H9 (cell line): ENCODE measurements at regions not wholly inside any gene's neighbourhood (a gene's known extent, or its start where the extent isn't known, plus 50 kb on each side); places are given as distances from the start of the nearest gene placed in this dataset.
"Not testable (repeated sequence)": the region's sequence is repeated elsewhere in the genome, so short reads cannot be mapped to it uniquely, and the experiment has no call there.

ENCODE experiments used
- DNase-seq: peaks from one replicate; pipeline ENCODE4 v3.0.0-alpha.2; 2017
- H2AFZ ChIP-seq: one replicate; pipeline ENCODE4 v1.6.1; 2013; ENCODE audit warnings: mild to moderate bottlenecking, low read length, control low read depth, moderate library complexity
- H2AK5ac ChIP-seq: 2 replicates; pipeline ENCODE4 v1.6.1; 2013; ENCODE audit warnings: low read length, control low read depth, mixed read lengths; ENCODE audit not compliant: insufficient read length
- H2BK120ac ChIP-seq: one replicate; pipeline ENCODE4 v1.6.1; 2013; ENCODE audit warnings: low read depth, mild to moderate bottlenecking, low read length, control low read depth, inconsistent platforms; ENCODE audit not compliant: poor library complexity, severe bottlenecking
- H2BK12ac ChIP-seq: 2 replicates; pipeline ENCODE4 v1.6.1; 2013; ENCODE audit warnings: low read length, control low read depth, mixed read lengths, low read depth; ENCODE audit not compliant: insufficient read length
- H2BK15ac ChIP-seq: 2 replicates; pipeline ENCODE4 v1.6.1; 2013; ENCODE audit warnings: low read depth, low read length, control low read depth
- H2BK20ac ChIP-seq: one replicate; pipeline ENCODE4 v1.6.1; 2013; ENCODE audit warnings: low read depth, mild to moderate bottlenecking, low read length, control low read depth, inconsistent platforms; ENCODE audit not compliant: poor library complexity, severe bottlenecking
- H2BK5ac ChIP-seq: 2 replicates; pipeline ENCODE4 v1.6.1; 2013; ENCODE audit warnings: low read length, control low read depth, mixed read lengths; ENCODE audit not compliant: insufficient read length
- H3K14ac ChIP-seq: 2 replicates; pipeline ENCODE4 v1.6.1; 2013; ENCODE audit warnings: low read length, control low read depth; ENCODE audit not compliant: insufficient read depth
- H3K18ac ChIP-seq: 2 replicates; pipeline ENCODE4 v1.6.1; 2013; ENCODE audit warnings: low read depth, mild to moderate bottlenecking, mixed read lengths, low read length, control low read depth; ENCODE audit not compliant: insufficient read length
- H3K23ac ChIP-seq: 2 replicates; pipeline ENCODE4 v1.6.1; 2013; ENCODE audit warnings: low read length, control low read depth, mixed read lengths, low read depth; ENCODE audit not compliant: insufficient read length
- H3K23me2 ChIP-seq: 2 replicates; pipeline ENCODE4 v1.6.1; 2013; ENCODE audit warnings: low read depth, mild to moderate bottlenecking, mixed read lengths, low read length, control low read depth; ENCODE audit not compliant: insufficient read length, poor library complexity, severe bottlenecking
- H3K27ac ChIP-seq: 2 replicates; pipeline ENCODE4 v1.5.1; 2013; ENCODE audit warnings: low read length, control low read depth, mixed read lengths, low read depth; ENCODE audit not compliant: insufficient read length
- H3K27me3 ChIP-seq: 2 replicates; pipeline ENCODE4 v1.6.1; 2013; ENCODE audit warnings: low read length, control low read depth, inconsistent platforms; ENCODE audit not compliant: insufficient read depth
- H3K4ac ChIP-seq: 2 replicates; pipeline ENCODE4 v1.6.1; 2013; ENCODE audit warnings: low read depth, mild to moderate bottlenecking, control low read depth, inconsistent platforms, low read length, moderate library complexity
- H3K4me1 ChIP-seq: 2 replicates; pipeline ENCODE4 v1.6.1; 2013; ENCODE audit warnings: low read length, control low read depth, inconsistent platforms; ENCODE audit not compliant: insufficient read depth
- H3K4me2 ChIP-seq: 2 replicates; pipeline ENCODE4 v1.6.1; 2013; ENCODE audit warnings: low read length, control low read depth, mixed read lengths; ENCODE audit not compliant: insufficient read length, insufficient read depth
- H3K56ac ChIP-seq: 2 replicates; pipeline ENCODE4 v1.6.1; 2013; ENCODE audit warnings: low read depth, mild to moderate bottlenecking, mixed read lengths, low read length, control low read depth; ENCODE audit not compliant: insufficient read length
- H3K79me1 ChIP-seq: 2 replicates; pipeline ENCODE4 v1.6.1; 2013; ENCODE audit warnings: low read depth, mild to moderate bottlenecking, moderate library complexity, low read length, control low read depth, inconsistent platforms; ENCODE audit not compliant: insufficient read depth, poor library complexity, severe bottlenecking
- H3K79me2 ChIP-seq: 2 replicates; pipeline ENCODE4 v1.6.1; 2013; ENCODE audit warnings: low read length, control low read depth, inconsistent platforms; ENCODE audit not compliant: insufficient read depth
- H3K9ac ChIP-seq: 2 replicates; pipeline ENCODE4 v1.6.1; 2013; ENCODE audit warnings: low read length, control low read depth, mixed read lengths; ENCODE audit not compliant: insufficient read length; ENCODE audit errors: extremely low read depth
- H3K9me3 ChIP-seq: one replicate; pipeline ENCODE4 v1.6.1; 2013; ENCODE audit warnings: low read depth, low read length, inconsistent platforms; ENCODE audit not compliant: control insufficient read depth
- H3T11ph ChIP-seq: one replicate; pipeline ENCODE4 v1.6.1; 2013; ENCODE audit warnings: mild to moderate bottlenecking, low read length, control low read depth, inconsistent platforms
- H4K20me1 ChIP-seq: one replicate; pipeline ENCODE4 v1.6.1; 2013; ENCODE audit not compliant: control insufficient read depth, insufficient read length, insufficient read depth
- H4K5ac ChIP-seq: 2 replicates; pipeline ENCODE4 v1.6.1; 2013; ENCODE audit warnings: low read depth, mild to moderate bottlenecking, mixed read lengths, low read length, control low read depth; ENCODE audit not compliant: insufficient read length
- H4K8ac ChIP-seq: replicated peaks from 2 replicates; pipeline ENCODE4 v1.6.1; 2013; ENCODE audit warnings: low read length, control low read depth, mixed read lengths, low read depth; ENCODE audit not compliant: insufficient read length
- H4K91ac ChIP-seq: 2 replicates; pipeline ENCODE4 v1.6.1; 2013; ENCODE audit warnings: low read depth, mild to moderate bottlenecking, moderate library complexity, mixed read lengths, low read length, control low read depth; ENCODE audit not compliant: insufficient read length
- H3K27ac Mint-ChIP-seq, 3 experiments: 2 replicates in 2 of 3; 3 replicates in 1 of 3; pipeline ENCODE4 v1.8.0; 2020 to 2021; ENCODE audit warnings: mixed read lengths in 3 of 3, mild to moderate bottlenecking in 1 of 3, moderate library complexity in 1 of 3
- H3K27me3 Mint-ChIP-seq: 2 replicates; pipeline ENCODE4 v1.8.0; 2021; ENCODE audit warnings: low read depth, mild to moderate bottlenecking, moderate library complexity, mixed read lengths
- H3K36me3 Mint-ChIP-seq, 3 experiments: 2 replicates in 2 of 3; 3 replicates in 1 of 3; pipeline ENCODE4 v1.8.0; 2020 to 2021; ENCODE audit warnings: low read depth in 3 of 3, mixed read lengths in 3 of 3; ENCODE audit not compliant: insufficient read depth in 1 of 3
- H3K4me1 Mint-ChIP-seq, 2 experiments: 2 replicates each; pipeline ENCODE4 v1.8.0; 2020; ENCODE audit warnings: mixed read lengths in 2 of 2
- H3K4me3 Mint-ChIP-seq, 2 experiments: 2 replicates in 1 of 2; 3 replicates in 1 of 2; pipeline ENCODE4 v1.8.0; 2020 to 2021; ENCODE audit warnings: mild to moderate bottlenecking in 2 of 2, mixed read lengths in 2 of 2, moderate library complexity in 1 of 2
- H3K9me3 Mint-ChIP-seq, 2 experiments: 2 replicates in 1 of 2; 3 replicates in 1 of 2; pipeline ENCODE4 v1.8.0; 2020; ENCODE audit warnings: mild to moderate bottlenecking in 2 of 2, mixed read lengths in 2 of 2, moderate library complexity in 1 of 2
- WGBS: extraction: QIAGEN DNeasy Blood & Tissue Kit; methylation state at CpG from one replicate; pipeline ENCODE4 v1.1.7; 2013; ENCODE audit warnings: missing lambda C conversion rate, low lambda C conversion rate, mixed read lengths; ENCODE audit not compliant: insufficient read length; ENCODE audit errors: extremely low coverage; 5-methylcytosine and 5-hydroxymethylcytosine counted together
- TF ChIP-seq, protein P1 (sequence below): fragments of 200-600 bp; sonication (generic); conservative IDR thresholded peaks from 3 replicates; pipeline ENCODE4 v1.8.0; 2021; ENCODE audit warnings: antibody characterized with exemption, mild to moderate bottlenecking

DNA sequence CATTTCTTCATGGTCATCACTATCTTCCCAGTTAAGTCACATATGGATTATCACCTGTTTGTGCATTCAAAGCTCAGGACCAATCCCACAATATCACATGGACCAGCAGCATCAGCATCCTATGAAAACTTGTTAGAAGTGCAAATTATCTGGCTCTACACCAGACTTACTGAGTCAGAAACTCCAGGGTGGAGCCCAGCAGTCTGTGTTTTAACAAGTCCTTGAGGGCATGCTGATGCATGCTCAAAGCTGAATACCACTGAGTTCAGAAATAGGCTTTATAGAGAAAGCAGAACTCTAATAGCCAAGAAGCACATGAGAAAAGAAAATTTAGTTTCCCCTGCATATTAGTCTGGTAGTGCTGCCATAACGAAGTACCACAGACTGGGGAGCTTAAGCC, 62.4 kb upstream of the GABRQ start:
- Histone ChIP-seq H3K9ac (no peak overlapping the region), H3K23ac (no peak overlapping the region), H3K27ac (no peak overlapping the region), H3K18ac (no peak overlapping the region), H3K14ac (no peak overlapping the region), H2AK5ac (no peak overlapping the region), H3K79me2 (no peaks in the 10 kb centered on the region), H4K8ac (no peak overlapping the region), H2BK5ac (no peak overlapping the region), H4K5ac (no peak overlapping the region), H4K20me1 (no peaks in the 10 kb centered on the region), H3K56ac (no peak overlapping the region), H3T11ph (no peak overlapping the region), H4K91ac (no peak overlapping the region), H2BK15ac (no peak overlapping the region), H2BK120ac (no peak overlapping the region), H2AFZ (no peak overlapping the region), H3K23me2 (no peaks in the 10 kb centered on the region), H2BK12ac (no peak overlapping the region), H3K4me2 (no peak overlapping the region), H3K27me3 (no peaks in the 10 kb centered on the region), H3K4ac (no peak overlapping the region), H2BK20ac (no peak overlapping the region), H3K9me3 (peaks cover 67% of the 10 kb centered on the region), H3K79me1 (no peaks in the 10 kb centered on the region), H3K4me1 (no peaks in the 10 kb centered on the region)
- no peaks in the 10 kb centered on the region; the same call in 1 of the 2 replicates for H3K27me3 Mint-ChIP-seq
- H3K36me3 Mint-ChIP-seq, result peaks cover 0 to 16% (median 4%) of the 10 kb centered on the region in 3 experiments; a peak in 2 of 7 replicates
- H3K9me3 Mint-ChIP-seq, result peaks cover 70 to 71% of the 10 kb centered on the region in 2 experiments
- WGBS, result no CpG with 5 or more reads among the region's 1 CpG
- no peak for DNase-seq
- TF ChIP-seq, protein P1, sequence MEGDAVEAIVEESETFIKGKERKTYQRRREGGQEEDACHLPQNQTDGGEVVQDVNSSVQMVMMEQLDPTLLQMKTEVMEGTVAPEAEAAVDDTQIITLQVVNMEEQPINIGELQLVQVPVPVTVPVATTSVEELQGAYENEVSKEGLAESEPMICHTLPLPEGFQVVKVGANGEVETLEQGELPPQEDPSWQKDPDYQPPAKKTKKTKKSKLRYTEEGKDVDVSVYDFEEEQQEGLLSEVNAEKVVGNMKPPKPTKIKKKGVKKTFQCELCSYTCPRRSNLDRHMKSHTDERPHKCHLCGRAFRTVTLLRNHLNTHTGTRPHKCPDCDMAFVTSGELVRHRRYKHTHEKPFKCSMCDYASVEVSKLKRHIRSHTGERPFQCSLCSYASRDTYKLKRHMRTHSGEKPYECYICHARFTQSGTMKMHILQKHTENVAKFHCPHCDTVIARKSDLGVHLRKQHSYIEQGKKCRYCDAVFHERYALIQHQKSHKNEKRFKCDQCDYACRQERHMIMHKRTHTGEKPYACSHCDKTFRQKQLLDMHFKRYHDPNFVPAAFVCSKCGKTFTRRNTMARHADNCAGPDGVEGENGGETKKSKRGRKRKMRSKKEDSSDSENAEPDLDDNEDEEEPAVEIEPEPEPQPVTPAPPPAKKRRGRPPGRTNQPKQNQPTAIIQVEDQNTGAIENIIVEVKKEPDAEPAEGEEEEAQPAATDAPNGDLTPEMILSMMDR, result no peak
- no peaks in the 10 kb centered on the region for H3K4me1 Mint-ChIP-seq
- no peak overlapping the region for H3K27ac Mint-ChIP-seq
- H3K4me3 Mint-ChIP-seq, result no peak overlapping the region

DNA sequence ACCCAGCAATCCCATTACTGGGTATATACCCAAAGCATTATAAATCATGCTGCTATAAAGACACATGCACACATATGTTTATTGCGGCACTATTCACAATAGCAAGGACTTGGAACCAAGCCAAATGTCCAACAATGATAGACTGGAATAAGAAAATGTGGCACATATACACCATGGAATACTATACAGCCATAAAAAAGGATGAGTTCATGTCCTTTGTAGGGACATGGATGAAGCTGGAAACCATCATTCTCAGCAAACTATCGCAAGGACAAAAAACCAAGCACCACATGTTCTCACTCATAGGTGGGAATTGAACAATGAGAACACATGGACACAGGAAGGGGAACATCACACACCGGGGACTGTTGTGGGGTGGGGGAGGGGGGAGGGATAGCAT, 50.2 kb upstream of the GABRQ start:
- not testable (repeated sequence) for H3K56ac ChIP-seq, H3K79me2 ChIP-seq, H2BK12ac ChIP-seq, H4K20me1 ChIP-seq, H4K91ac ChIP-seq, H3T11ph ChIP-seq, H3K27ac ChIP-seq, H3K23me2 ChIP-seq, H2BK20ac ChIP-seq, H2AFZ ChIP-seq, H3K4ac ChIP-seq, H3K4me3 Mint-ChIP-seq, H3K9ac ChIP-seq, H3K79me1 ChIP-seq, H3K27me3 ChIP-seq, H3K27me3 Mint-ChIP-seq, H4K8ac ChIP-seq, DNase-seq, H2BK15ac ChIP-seq, H3K27ac Mint-ChIP-seq, H3K9me3 ChIP-seq, H4K5ac ChIP-seq, H3K4me2 ChIP-seq, H2BK5ac ChIP-seq, H2BK120ac ChIP-seq, H3K23ac ChIP-seq, H2AK5ac ChIP-seq, H3K14ac ChIP-seq, H3K4me1 ChIP-seq, H3K18ac ChIP-seq, H3K4me1 Mint-ChIP-seq
- H3K9me3 Mint-ChIP-seq, result peaks cover 63% of the 10 kb centered on the region in 2 experiments
- WGBS, result no CpG with 5 or more reads among the region's 3 CpGs
- H3K36me3 Mint-ChIP-seq, result peaks cover 0 to 11% (median 1%) of the 10 kb centered on the region in 3 experiments; a peak in 3 of 7 replicates
